ENCODE measurements at regions not wholly inside any gene's neighbourhood (a gene's known extent, or its start where the extent isn't known, plus 50 kb on each side); places are given as distances from the start of the nearest gene placed in this dataset.

- no peak overlapping the region for H3K4me3 ChIP-seq (ENCODE audit: low read depth, low read length)
- TF ChIP-seq POLR2A (IDR thresholded peaks at IDR 0.05; ENCODE audit: extremely low read depth, insufficient read length): no peak
- no peak for TF ChIP-seq MAX (IDR thresholded peaks at IDR 0.05; ENCODE audit: low read depth, low read length)
- no peak for TF ChIP-seq CTCF (IDR thresholded peaks at IDR 0.05; ENCODE audit: low read depth, low read length)
- no peak for TF ChIP-seq MYC (IDR thresholded peaks at IDR 0.05; ENCODE audit: low read depth, low read length)
- no peak for DNase-seq (ENCODE audit: low read depth)
Observed at GRCh38 chr22:27201741-27202140, 544.4 kb downstream of the MIAT start.

- H3K4me3 ChIP-seq (ENCODE audit: low read depth, low read length): no peak overlapping the region
- no peak for DNase-seq (ENCODE audit: low read depth)
- TF ChIP-seq MYC (IDR thresholded peaks at IDR 0.05; ENCODE audit: low read depth, low read length): no peak
- TF ChIP-seq CTCF (IDR thresholded peaks at IDR 0.05; ENCODE audit: low read depth, low read length): no peak
- TF ChIP-seq MAX (IDR thresholded peaks at IDR 0.05; ENCODE audit: low read depth, low read length): no peak
- no peak for TF ChIP-seq POLR2A (IDR thresholded peaks at IDR 0.05; ENCODE audit: extremely low read depth, insufficient read length)
Observed at GRCh38 chr22:27203276-27203660, 545.9 kb downstream of the MIAT start.

GRCh38 chr22:27204280-27204679 is 546.9 kb downstream of the MIAT start:
- TF ChIP-seq CTCF (IDR thresholded peaks at IDR 0.05; ENCODE audit: low read depth, low read length) (no peak), MAX (IDR thresholded peaks at IDR 0.05; ENCODE audit: low read depth, low read length) (no peak), MYC (IDR thresholded peaks at IDR 0.05; ENCODE audit: low read depth, low read length) (no peak)
- H3K4me3 ChIP-seq (ENCODE audit: low read depth, low read length): no peak overlapping the region
- DNase-seq (ENCODE audit: low read depth): no peak

GRCh38 chr22:27204817-27205216 is 547.4 kb downstream of the MIAT start:
- no peak for DNase-seq (ENCODE audit: low read depth)
- no peak overlapping the region for H3K4me3 ChIP-seq (ENCODE audit: low read depth, low read length)
- TF ChIP-seq CTCF (IDR thresholded peaks at IDR 0.05; ENCODE audit: low read depth, low read length): no peak
- no peak for TF ChIP-seq POLR2A (IDR thresholded peaks at IDR 0.05; ENCODE audit: extremely low read depth, insufficient read length)
- no peak for TF ChIP-seq MYC (IDR thresholded peaks at IDR 0.05; ENCODE audit: low read depth, low read length)
- TF ChIP-seq MAX (IDR thresholded peaks at IDR 0.05; ENCODE audit: low read depth, low read length): no peak

- TF ChIP-seq MAX (IDR thresholded peaks at IDR 0.05; ENCODE audit: low read depth, low read length) (no peak), POLR2A (IDR thresholded peaks at IDR 0.05; ENCODE audit: extremely low read depth, insufficient read length) (no peak), CTCF (IDR thresholded peaks at IDR 0.05; ENCODE audit: low read depth, low read length) (no peak), MYC (IDR thresholded peaks at IDR 0.05; ENCODE audit: low read depth, low read length) (no peak)
- no peak for DNase-seq (ENCODE audit: low read depth)
- no peak overlapping the region for H3K4me3 ChIP-seq (ENCODE audit: low read depth, low read length)
Observed at GRCh38 chr22:27205492-27206373, 548.3 kb downstream of the MIAT start.

All from NB4 (cell line).